IPS-18a (cell line): ENCODE measurements at regions not wholly inside any gene's neighbourhood (a gene's known extent, or its start where the extent isn't known, plus 50 kb on each side); places are given as distances from the start of the nearest gene placed in this dataset.
"Not testable (repeated sequence)": the region's sequence is repeated elsewhere in the genome, so short reads cannot be mapped to it uniquely, and the experiment has no call there.

ENCODE experiments used
- H3K27ac ChIP-seq: one replicate; pipeline ENCODE4 v1.5.1; 2013; ENCODE audit warnings: low read length
- H3K27me3 ChIP-seq: one replicate; pipeline ENCODE4 v1.6.1; 2013; ENCODE audit warnings: mild to moderate bottlenecking, low read length; ENCODE audit not compliant: control insufficient read depth, insufficient read depth
- H3K36me3 ChIP-seq: one replicate; pipeline ENCODE4 v1.6.1; 2013; ENCODE audit warnings: low read depth, low read length; ENCODE audit not compliant: control insufficient read depth
- H3K4me1 ChIP-seq: one replicate; pipeline ENCODE4 v1.6.1; 2013; ENCODE audit warnings: low read depth, low read length; ENCODE audit not compliant: control insufficient read depth
- H3K4me3 ChIP-seq: one replicate; pipeline ENCODE4 v1.5.1; 2013; ENCODE audit warnings: low read length
- H3K9ac ChIP-seq: one replicate; pipeline ENCODE4 v1.6.1; 2013; ENCODE audit warnings: mild to moderate bottlenecking, low read length, moderate library complexity
- H3K9me3 ChIP-seq: one replicate; pipeline ENCODE4 v1.6.1; 2013; ENCODE audit warnings: low read depth, low read length; ENCODE audit not compliant: control insufficient read depth

DNA sequence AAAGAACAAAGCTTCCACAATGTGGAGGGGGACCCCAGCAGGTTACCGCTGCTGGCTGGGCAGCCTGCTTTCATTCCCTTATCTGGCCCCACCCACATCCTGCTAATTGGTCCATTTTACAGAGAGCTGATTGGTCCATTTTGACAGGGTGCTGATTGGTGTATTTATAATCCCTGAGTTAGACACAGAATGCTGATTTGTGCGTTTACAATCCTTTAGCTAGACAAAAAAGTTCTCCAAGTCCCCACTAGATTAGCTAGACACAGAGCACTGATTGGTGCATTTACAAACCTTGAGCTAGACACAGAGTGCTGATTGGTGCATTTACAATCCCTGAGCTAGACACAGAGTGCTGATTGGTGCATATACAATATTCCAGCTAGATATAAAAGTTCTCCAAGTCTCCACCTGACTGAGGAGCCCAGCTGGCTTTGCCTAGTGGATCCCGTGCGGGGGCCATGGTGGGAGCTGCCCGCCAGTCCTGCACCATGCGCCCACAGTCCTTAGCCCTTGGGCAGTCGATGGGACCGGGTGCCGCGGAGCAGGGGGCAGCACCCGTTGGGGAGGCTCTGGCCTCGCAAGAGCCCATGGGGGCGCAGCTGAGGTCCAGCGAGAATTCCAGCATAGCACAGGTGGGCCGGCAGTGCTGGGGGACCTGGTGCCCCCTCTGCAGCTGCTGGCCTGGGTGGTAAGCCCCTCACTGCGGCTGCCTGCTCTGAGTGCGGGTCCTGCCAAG, 88.8 kb upstream of the MYLIP start:
- not testable (repeated sequence) for H3K27me3 ChIP-seq, H3K4me3 ChIP-seq, H3K27ac ChIP-seq, H3K9ac ChIP-seq, H3K4me1 ChIP-seq, H3K36me3 ChIP-seq, H3K9me3 ChIP-seq

DNA sequence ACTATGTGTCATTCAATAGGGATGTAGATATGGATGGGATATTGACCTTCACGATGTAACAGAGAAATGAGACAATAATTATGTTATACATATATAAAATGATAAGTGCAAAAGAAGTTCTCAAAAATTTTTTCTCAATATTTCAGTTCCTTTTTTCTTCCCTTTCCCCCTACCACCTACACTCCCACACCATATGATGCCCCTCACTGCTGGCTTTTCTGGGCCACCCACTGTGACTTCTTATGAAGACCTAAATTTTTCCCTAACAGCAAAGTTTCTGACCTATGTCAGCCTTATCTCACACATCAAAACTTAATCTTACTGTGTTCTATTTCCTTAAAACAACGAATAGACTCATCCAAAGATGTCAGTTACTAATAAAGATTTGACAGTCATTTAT, 89.9 kb upstream of the MYLIP start:
- H3K9me3 ChIP-seq, result no peaks in the 10 kb centered on the region
- no peak overlapping the region for H3K4me3 ChIP-seq
- H3K4me1 ChIP-seq, result no peaks in the 10 kb centered on the region
- H3K36me3 ChIP-seq, result no peaks in the 10 kb centered on the region
- H3K27me3 ChIP-seq, result no peaks in the 10 kb centered on the region
- H3K9ac ChIP-seq, result no peak overlapping the region
- H3K27ac ChIP-seq, result no peak overlapping the region

DNA sequence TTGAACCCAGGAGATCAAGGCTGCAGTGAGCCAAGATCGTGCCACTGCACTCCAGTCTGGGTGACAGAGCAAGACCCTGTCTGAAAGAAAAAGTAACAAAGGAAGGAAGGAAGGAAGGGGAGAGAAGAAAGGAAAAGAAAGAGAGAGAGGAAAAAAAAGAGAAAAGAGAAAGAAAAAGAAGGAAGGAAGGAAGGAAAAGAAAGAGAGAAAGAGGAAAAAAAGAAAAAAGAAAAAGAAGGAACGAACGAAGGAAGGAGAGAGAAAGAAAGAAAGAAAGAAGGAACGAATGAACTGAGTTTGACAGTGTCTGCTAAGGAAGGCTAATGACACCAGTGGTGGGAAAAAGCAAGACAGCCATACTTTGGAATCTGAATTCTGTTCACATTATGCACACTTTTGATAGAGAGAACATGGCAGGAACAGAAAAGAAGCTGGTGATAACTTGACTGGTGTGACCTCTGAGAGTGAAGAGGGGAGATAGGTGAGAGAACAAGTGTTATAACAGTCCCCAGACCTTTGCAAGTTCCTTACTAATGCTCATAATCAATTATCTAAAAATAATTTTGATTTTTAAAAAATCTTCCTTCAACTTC, 93.3 kb upstream of the MYLIP start:
- Histone ChIP-seq H3K9ac (no peak overlapping the region), H3K9me3 (peaks cover 5% of the 10 kb centered on the region), H3K4me1 (no peaks in the 10 kb centered on the region), H3K4me3 (no peak overlapping the region), H3K36me3 (no peaks in the 10 kb centered on the region), H3K27ac (no peak overlapping the region), H3K27me3 (no peaks in the 10 kb centered on the region)

DNA sequence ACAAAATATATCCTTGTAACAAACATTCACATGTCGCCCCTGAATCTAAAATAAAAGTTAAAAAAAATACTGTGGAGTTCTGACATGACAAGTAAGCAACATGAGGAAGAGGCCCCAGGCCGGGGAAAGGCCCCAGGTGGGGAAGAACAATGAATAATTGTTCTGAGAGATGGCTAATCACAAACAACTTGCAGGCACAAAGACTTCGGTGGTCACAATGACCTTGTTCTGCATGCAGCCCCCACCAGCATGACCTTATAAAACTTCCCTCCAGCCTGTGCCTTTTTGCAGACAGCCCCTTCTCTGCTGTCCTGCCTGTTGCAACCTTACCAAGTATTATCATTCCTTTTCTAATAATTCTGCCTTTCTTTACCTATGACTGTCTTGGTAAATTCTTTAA, 95.7 kb upstream of the MYLIP start:
- peaks cover 5% of the 10 kb centered on the region for H3K9me3 ChIP-seq
- H3K36me3 ChIP-seq, result no peaks in the 10 kb centered on the region
- H3K27ac ChIP-seq, result no peak overlapping the region
- H3K27me3 ChIP-seq, result no peaks in the 10 kb centered on the region
- H3K4me3 ChIP-seq, result no peak overlapping the region
- H3K9ac ChIP-seq, result no peak overlapping the region
- H3K4me1 ChIP-seq, result no peaks in the 10 kb centered on the region

DNA sequence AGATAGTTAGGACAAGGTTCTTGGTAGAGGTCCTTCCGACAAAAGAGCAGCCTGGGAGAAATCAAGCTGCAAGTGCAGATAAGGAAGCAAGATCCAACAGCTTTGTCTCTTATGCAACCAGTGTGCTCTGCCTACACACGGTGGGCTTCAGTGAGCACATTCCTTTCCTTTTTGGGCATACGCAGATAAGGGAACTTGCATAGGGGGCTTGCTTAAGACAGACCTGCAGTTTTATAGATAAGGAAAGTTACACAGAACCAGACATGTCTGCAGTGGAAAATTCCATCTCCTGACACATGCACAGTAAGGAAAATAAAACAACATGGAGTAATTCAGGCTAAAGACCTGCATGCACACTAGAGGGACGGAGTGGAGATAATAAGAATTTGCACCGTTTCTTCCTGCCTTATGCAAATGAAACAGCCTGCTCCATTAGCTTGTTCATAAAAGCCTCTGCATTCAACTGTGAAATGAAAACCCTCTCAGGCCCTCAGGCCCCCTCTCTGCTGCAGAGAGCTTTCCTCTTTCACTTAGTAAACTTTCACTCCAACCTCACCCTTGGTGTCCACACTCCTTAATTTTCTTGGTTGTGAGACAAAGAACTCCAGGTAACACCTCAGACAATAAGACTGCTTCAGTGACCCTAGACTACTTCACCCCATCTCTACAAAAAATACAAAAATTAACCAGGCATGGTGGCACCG, 97.5 kb upstream of the MYLIP start:
- Histone ChIP-seq H3K4me1 (no peaks in the 10 kb centered on the region), H3K9ac (no peak overlapping the region), H3K36me3 (no peaks in the 10 kb centered on the region), H3K27me3 (no peaks in the 10 kb centered on the region), H3K4me3 (no peak overlapping the region), H3K27ac (no peak overlapping the region), H3K9me3 (peaks cover 5% of the 10 kb centered on the region)

DNA sequence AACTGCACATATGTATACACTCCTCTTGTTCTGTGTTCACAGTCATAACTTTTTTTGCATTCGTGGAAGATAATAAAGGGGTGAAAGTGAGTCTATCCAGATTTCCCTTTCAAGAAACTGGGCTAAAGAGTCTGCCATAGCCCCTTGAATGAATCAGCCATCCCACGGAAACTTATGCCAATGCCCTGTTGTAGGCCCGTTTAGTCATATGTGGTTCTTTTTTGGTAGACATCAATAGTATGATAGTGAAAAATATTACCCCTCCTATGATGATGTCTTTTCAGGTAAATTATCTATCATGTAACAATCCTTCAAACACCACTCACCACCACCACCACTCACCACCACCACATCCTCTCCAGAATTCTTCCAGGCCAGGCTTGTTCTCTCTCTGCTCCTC, 99.9 kb upstream of the MYLIP start:
- H3K36me3 ChIP-seq, result no peaks in the 10 kb centered on the region
- H3K4me1 ChIP-seq, result no peaks in the 10 kb centered on the region
- no peak overlapping the region for H3K4me3 ChIP-seq
- no peaks in the 10 kb centered on the region for H3K27me3 ChIP-seq
- no peak overlapping the region for H3K27ac ChIP-seq
- H3K9ac ChIP-seq, result no peak overlapping the region
- H3K9me3 ChIP-seq, result peaks cover 5% of the 10 kb centered on the region

DNA sequence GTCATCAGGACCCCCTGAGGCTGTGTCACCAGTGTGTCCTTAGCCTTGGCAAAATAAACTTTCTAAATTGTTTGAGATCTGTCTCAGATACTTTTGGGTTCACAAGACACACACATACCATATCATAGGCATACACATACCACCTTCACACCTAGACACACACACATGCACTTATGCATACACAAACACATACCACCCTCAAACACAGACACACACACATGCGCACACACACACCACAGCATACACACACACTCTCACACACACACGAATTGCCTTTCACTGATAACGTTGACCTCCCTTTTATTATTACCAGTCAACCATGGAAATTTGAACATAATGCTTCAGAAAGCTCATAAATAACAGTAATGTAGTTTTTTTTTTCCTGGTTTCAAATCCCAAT, 108.6 kb upstream of the MYLIP start:
- Histone ChIP-seq H3K9me3 (peaks cover 5% of the 10 kb centered on the region), H3K4me1 (no peaks in the 10 kb centered on the region), H3K4me3 (no peak overlapping the region), H3K9ac (no peak overlapping the region), H3K27ac (no peak overlapping the region), H3K36me3 (no peaks in the 10 kb centered on the region), H3K27me3 (no peaks in the 10 kb centered on the region)

DNA sequence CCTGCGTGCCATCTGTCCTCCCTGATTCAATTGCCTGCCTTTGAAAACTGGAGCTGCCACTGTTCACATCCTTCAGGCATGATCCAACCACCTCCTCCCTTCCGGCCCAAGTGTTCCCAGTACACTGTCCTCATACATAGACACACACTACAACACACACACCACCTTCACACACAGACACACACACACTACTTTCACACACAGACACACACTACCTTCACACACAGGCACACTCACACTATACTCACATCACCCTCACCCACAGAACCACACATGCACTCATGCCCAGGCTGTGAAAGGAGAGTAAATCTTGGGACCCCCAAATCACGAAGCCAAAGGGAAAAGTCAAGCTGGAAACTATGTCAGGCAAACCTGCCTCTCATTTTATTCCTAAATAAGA, 109.4 kb upstream of the MYLIP start:
- no peaks in the 10 kb centered on the region for H3K36me3 ChIP-seq
- no peaks in the 10 kb centered on the region for H3K4me1 ChIP-seq
- no peaks in the 10 kb centered on the region for H3K27me3 ChIP-seq
- H3K4me3 ChIP-seq, result no peak overlapping the region
- no peak overlapping the region for H3K9ac ChIP-seq
- H3K27ac ChIP-seq, result no peak overlapping the region
- peaks cover 5% of the 10 kb centered on the region for H3K9me3 ChIP-seq

DNA sequence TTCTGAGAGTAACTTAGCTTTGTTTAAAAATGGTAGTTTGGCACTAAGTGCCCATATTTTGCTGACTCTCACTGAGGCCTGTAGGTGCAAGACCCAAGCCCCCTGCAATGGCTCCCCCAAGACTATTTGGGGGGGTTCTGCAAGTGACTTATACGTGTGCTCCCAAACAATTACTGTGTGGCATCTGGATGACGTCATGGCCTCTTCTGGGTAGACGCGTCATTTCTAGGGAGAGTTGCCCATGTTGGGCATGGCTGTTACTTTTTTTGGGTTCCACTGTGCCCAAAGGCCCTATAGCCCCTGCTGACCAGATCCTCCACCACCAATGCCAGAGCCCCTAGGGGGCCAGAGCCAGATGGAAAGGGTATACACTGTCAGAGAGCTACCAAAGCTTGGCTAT, 110.3 kb upstream of the MYLIP start:
- H3K36me3 ChIP-seq, result no peaks in the 10 kb centered on the region
- H3K9me3 ChIP-seq, result peaks cover 5% of the 10 kb centered on the region
- no peaks in the 10 kb centered on the region for H3K27me3 ChIP-seq
- H3K4me3 ChIP-seq, result no peak overlapping the region
- H3K9ac ChIP-seq, result no peak overlapping the region
- H3K27ac ChIP-seq, result no peak overlapping the region
- no peaks in the 10 kb centered on the region for H3K4me1 ChIP-seq

DNA sequence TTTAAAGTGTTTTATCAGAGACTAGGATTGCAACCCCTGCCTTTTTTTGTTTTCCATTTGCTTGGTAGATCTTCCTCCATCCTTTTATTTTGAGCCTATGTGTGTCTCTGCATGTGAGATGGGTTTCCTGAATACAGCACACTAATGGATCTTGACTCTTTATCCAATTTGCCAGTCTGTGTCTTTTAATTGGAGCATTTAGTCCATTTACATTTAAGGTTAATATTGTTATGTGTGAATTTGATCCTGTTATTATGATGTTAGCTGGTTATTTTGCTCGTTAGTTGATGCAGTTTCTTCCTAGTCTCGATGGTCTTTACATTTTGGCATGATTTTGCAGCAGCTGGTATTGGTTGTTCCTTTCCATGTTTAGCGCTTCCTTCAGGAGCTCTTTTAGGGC, 114.6 kb upstream of the MYLIP start:
- not testable (repeated sequence) for H3K9me3 ChIP-seq, H3K4me1 ChIP-seq, H3K36me3 ChIP-seq, H3K27me3 ChIP-seq, H3K4me3 ChIP-seq, H3K9ac ChIP-seq, H3K27ac ChIP-seq

DNA sequence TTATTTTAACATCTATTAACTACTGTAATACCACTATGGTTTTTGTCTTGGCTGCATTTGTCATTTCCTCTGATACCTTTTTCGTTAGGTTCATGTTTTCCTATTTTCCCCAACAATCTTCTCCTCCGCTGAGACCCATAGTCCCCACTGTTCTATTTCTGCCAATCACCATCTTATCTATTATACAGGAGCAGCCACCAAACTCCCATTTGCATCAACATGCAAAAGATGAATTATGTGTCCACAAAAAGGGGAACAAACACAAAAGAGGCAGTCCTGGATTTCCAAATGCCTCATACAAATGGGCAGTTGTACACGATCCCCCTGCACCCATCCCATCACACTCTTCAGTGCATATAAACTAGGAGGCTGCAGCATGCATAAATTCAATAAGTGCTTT, 121.7 kb upstream of the MYLIP start:
- Histone ChIP-seq H3K9me3 (no peaks in the 10 kb centered on the region), H3K4me3 (no peak overlapping the region), H3K27me3 (no peaks in the 10 kb centered on the region), H3K36me3 (no peaks in the 10 kb centered on the region), H3K27ac (no peak overlapping the region), H3K4me1 (no peaks in the 10 kb centered on the region), H3K9ac (no peak overlapping the region)

DNA sequence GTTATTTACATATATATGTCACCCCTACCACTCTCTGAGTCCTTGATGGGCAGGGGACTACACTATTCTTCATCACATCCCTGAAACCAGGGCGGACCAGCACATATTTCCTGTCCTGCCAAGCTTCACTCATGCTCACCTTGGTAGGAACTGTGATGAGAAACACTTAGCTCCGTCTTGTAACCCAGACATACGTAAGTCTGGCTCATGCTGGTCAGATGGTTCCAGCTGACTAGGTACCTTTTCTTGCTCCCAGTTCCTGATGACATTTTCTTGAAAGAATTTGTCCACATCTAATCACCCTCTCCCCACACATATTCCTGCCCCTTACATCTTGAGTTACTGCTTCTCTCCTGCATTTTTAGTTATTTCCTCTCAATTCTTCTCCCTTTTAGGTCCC, 122.2 kb upstream of the MYLIP start:
- no peaks in the 10 kb centered on the region for H3K36me3 ChIP-seq
- H3K27ac ChIP-seq, result no peak overlapping the region
- no peak overlapping the region for H3K9ac ChIP-seq
- no peaks in the 10 kb centered on the region for H3K9me3 ChIP-seq
- H3K27me3 ChIP-seq, result no peaks in the 10 kb centered on the region
- H3K4me1 ChIP-seq, result no peaks in the 10 kb centered on the region
- no peak overlapping the region for H3K4me3 ChIP-seq
